Neural progenitor cell (in vitro differentiated cells): ENCODE measurements at regions not wholly inside any gene's neighbourhood (a gene's known extent, or its start where the extent isn't known, plus 50 kb on each side); places are given as distances from the start of the nearest gene placed in this dataset.

Experiments used
- DNase-seq: peaks from one replicate; pipeline ENCODE4 v3.0.0-alpha.2; 2016; ENCODE audit warnings: low spot score
- H2AFZ ChIP-seq: fragments of 200-600 bp; sonication (generic); replicated peaks from 2 replicates; pipeline ENCODE4 v1.6.1; 2016; ENCODE audit warnings: antibody characterized with exemption
- H3F3A ChIP-seq: fragments of 200-600 bp; sonication (generic); 2 replicates; pipeline ENCODE4 v1.6.1; 2016; ENCODE audit warnings: antibody characterized with exemption, low read depth
- H3K27ac ChIP-seq: fragments of 200-600 bp; sonication (generic); 2 replicates; pipeline ENCODE4 v1.5.1; 2016; ENCODE audit warnings: mild to moderate bottlenecking
- H3K27me3 ChIP-seq: fragments of 200-600 bp; sonication (generic); 2 replicates; pipeline ENCODE4 v1.6.1; 2016; ENCODE audit warnings: mild to moderate bottlenecking, moderate library complexity
- H3K36me3 ChIP-seq: fragments of 200-600 bp; sonication (generic); 2 replicates; pipeline ENCODE4 v1.5.1; 2016
- H3K4me1 ChIP-seq: fragments of 200-600 bp; sonication (generic); 2 replicates; pipeline ENCODE4 v1.6.1; 2016; ENCODE audit warnings: mixed run types
- H3K4me2 ChIP-seq: fragments of 200-600 bp; sonication (generic); 2 replicates; pipeline ENCODE4 v1.6.1; 2016
- H3K4me3 ChIP-seq: fragments of 200-600 bp; sonication (generic); 2 replicates; pipeline ENCODE4 v1.5.1; 2016
- H3K79me2 ChIP-seq: fragments of 200-600 bp; sonication (generic); 2 replicates; pipeline ENCODE4 v1.6.1; 2016; ENCODE audit warnings: low read depth
- H3K9ac ChIP-seq: fragments of 200-600 bp; sonication (generic); 2 replicates; pipeline ENCODE4 v1.6.1; 2016
- H3K9me3 ChIP-seq: fragments of 200-600 bp; sonication (generic); 2 replicates; pipeline ENCODE4 v1.5.1; 2016; ENCODE audit warnings: low read depth
- H4K20me1 ChIP-seq: fragments of 200-600 bp; sonication (generic); 2 replicates; pipeline ENCODE4 v1.6.1; 2016; ENCODE audit warnings: low read depth
- H3K27ac Mint-ChIP-seq: 3 replicates; pipeline ENCODE4 v1.8.0; 2021; ENCODE audit warnings: mixed read lengths
- H3K27me3 Mint-ChIP-seq: 2 replicates; pipeline ENCODE4 v1.8.0; 2022; ENCODE audit warnings: low read depth, mild to moderate bottlenecking, inconsistent platforms, moderate library complexity, mixed read lengths; ENCODE audit not compliant: insufficient read depth
- H3K36me3 Mint-ChIP-seq: 3 replicates; pipeline ENCODE4 v1.8.0; 2021; ENCODE audit warnings: mixed read lengths
- H3K4me1 Mint-ChIP-seq: 3 replicates; pipeline ENCODE4 v1.8.0; 2021; ENCODE audit warnings: mixed read lengths
- H3K4me3 Mint-ChIP-seq: 3 replicates; pipeline ENCODE4 v1.8.0; 2021; ENCODE audit warnings: mild to moderate bottlenecking, moderate library complexity, mixed read lengths
- H3K9me3 Mint-ChIP-seq: 3 replicates; pipeline ENCODE4 v1.8.0; 2020; ENCODE audit warnings: mixed read lengths
- CTCF ChIP-seq: fragments of 200-600 bp; sonication (generic); IDR thresholded peaks from 2 replicates; pipeline ENCODE4 v1.5.1; 2017; ENCODE audit warnings: antibody characterized with exemption, mild to moderate bottlenecking
- EZH2 ChIP-seq: fragments of 200-600 bp; sonication (generic); IDR thresholded peaks from 2 replicates; pipeline ENCODE4 v1.6.1; 2017; ENCODE audit warnings: antibody characterized with exemption, mild to moderate bottlenecking, moderate library complexity
- EZH2phosphoT487 ChIP-seq: fragments of 200-600 bp; sonication (generic); IDR thresholded peaks from 2 replicates; pipeline ENCODE4 v1.6.1; 2017; ENCODE audit warnings: antibody characterized with exemption

- no peak overlapping the region for H3K27ac Mint-ChIP-seq
- no peaks in the 10 kb centered on the region for H3K4me1 Mint-ChIP-seq
- no peaks in the 10 kb centered on the region for H3K9me3 Mint-ChIP-seq
- Histone ChIP-seq H3F3A (no peaks in the 10 kb centered on the region), H4K20me1 (no peaks in the 10 kb centered on the region), H3K4me3 (no peak overlapping the region), H3K9ac (no peak overlapping the region), H3K27me3 (no peaks in the 10 kb centered on the region), H3K4me2 (no peak overlapping the region), H3K36me3 (no peaks in the 10 kb centered on the region), H3K27ac (no peak overlapping the region), H3K9me3 (no peaks in the 10 kb centered on the region), H3K79me2 (no peaks in the 10 kb centered on the region), H3K4me1 (no peaks in the 10 kb centered on the region), H2AFZ (peak overlapping the region; percentile 35)
- no peaks in the 10 kb centered on the region for H3K27me3 Mint-ChIP-seq
- H3K4me3 Mint-ChIP-seq, result no peak overlapping the region
- H3K36me3 Mint-ChIP-seq, result no peaks in the 10 kb centered on the region
- DNase-seq, result no peak
- TF ChIP-seq CTCF, result no peak
- TF ChIP-seq EZH2, result no peak
- no peak for TF ChIP-seq EZH2phosphoT487
Observed at GRCh38 chr3:24663406-24663805, 168.8 kb upstream of the THRB start.

- Histone ChIP-seq H4K20me1 (no peaks in the 10 kb centered on the region), H3K4me2 (no peak overlapping the region), H3K27me3 (no peaks in the 10 kb centered on the region), H3K9me3 (no peaks in the 10 kb centered on the region), H3K9ac (no peak overlapping the region), H3F3A (no peaks in the 10 kb centered on the region), H2AFZ (no peak overlapping the region), H3K79me2 (no peaks in the 10 kb centered on the region), H3K4me1 (no peaks in the 10 kb centered on the region), H3K27ac (no peak overlapping the region), H3K36me3 (no peaks in the 10 kb centered on the region), H3K4me3 (no peak overlapping the region)
- Mint-ChIP-seq H3K4me1 (no peaks in the 10 kb centered on the region), H3K27me3 (peaks cover 6% of the 10 kb centered on the region), H3K9me3 (no peaks in the 10 kb centered on the region), H3K36me3 (no peaks in the 10 kb centered on the region), H3K27ac (no peak overlapping the region), H3K4me3 (no peak overlapping the region)
- no peak for TF ChIP-seq EZH2phosphoT487
- TF ChIP-seq CTCF, result no peak
- TF ChIP-seq EZH2, result no peak
- no peak for DNase-seq
Observed at GRCh38 chr3:24668039-24668438, 173.4 kb upstream of the THRB start.

- no peak overlapping the region for H3K27ac Mint-ChIP-seq
- no peak overlapping the region for H3K4me3 Mint-ChIP-seq
- Histone ChIP-seq H3K27me3 (no peaks in the 10 kb centered on the region), H4K20me1 (no peaks in the 10 kb centered on the region), H3K4me1 (no peaks in the 10 kb centered on the region), H3K4me2 (no peak overlapping the region), H3K4me3 (no peak overlapping the region), H3K27ac (no peak overlapping the region), H3K9me3 (no peaks in the 10 kb centered on the region), H2AFZ (no peak overlapping the region), H3K36me3 (no peaks in the 10 kb centered on the region), H3F3A (no peaks in the 10 kb centered on the region), H3K79me2 (no peaks in the 10 kb centered on the region), H3K9ac (no peak overlapping the region)
- H3K4me1 Mint-ChIP-seq, result no peaks in the 10 kb centered on the region
- H3K36me3 Mint-ChIP-seq, result no peaks in the 10 kb centered on the region
- no peak for TF ChIP-seq CTCF
- no peak for TF ChIP-seq EZH2phosphoT487
- no peak for TF ChIP-seq EZH2
- peaks cover 6% of the 10 kb centered on the region for H3K27me3 Mint-ChIP-seq
- no peaks in the 10 kb centered on the region for H3K9me3 Mint-ChIP-seq
- DNase-seq, result no peak
Observed at GRCh38 chr3:24670871-24671270, 176.2 kb upstream of the THRB start.

- Mint-ChIP-seq H3K36me3 (no peaks in the 10 kb centered on the region), H3K27ac (no peak overlapping the region), H3K4me3 (no peak overlapping the region), H3K9me3 (no peaks in the 10 kb centered on the region), H3K27me3 (peaks cover 6% of the 10 kb centered on the region), H3K4me1 (no peaks in the 10 kb centered on the region)
- DNase-seq, result no peak
- TF ChIP-seq EZH2phosphoT487 (no peak), CTCF (no peak), EZH2 (no peak)
- no peak overlapping the region for H3K27ac ChIP-seq
- no peaks in the 10 kb centered on the region for H3F3A ChIP-seq
- no peak overlapping the region for H2AFZ ChIP-seq
- H3K9me3 ChIP-seq, result no peaks in the 10 kb centered on the region
- H3K4me1 ChIP-seq, result no peaks in the 10 kb centered on the region
- H3K9ac ChIP-seq, result no peak overlapping the region
- H3K36me3 ChIP-seq, result no peaks in the 10 kb centered on the region
- H3K4me2 ChIP-seq, result no peak overlapping the region
- H3K27me3 ChIP-seq, result no peaks in the 10 kb centered on the region
- H4K20me1 ChIP-seq, result no peaks in the 10 kb centered on the region
- H3K4me3 ChIP-seq, result no peak overlapping the region
- H3K79me2 ChIP-seq, result no peaks in the 10 kb centered on the region
Observed at GRCh38 chr3:24673596-24673995, 178.9 kb upstream of the THRB start.
